HepG2 (cell line): ENCODE measurements at regions not wholly inside any gene's neighbourhood (a gene's known extent, or its start where the extent isn't known, plus 50 kb on each side); places are given as distances from the start of the nearest gene placed in this dataset.

Experiments used
- ATAC-seq: fragments of 200-7000 bp; cut with Tn5 transposase; 3 replicates; pipeline ENCODE4 v1.9.1; 2020; ENCODE audit warnings: mild to moderate bottlenecking, moderate library complexity
- BruUV-seq: library from RNA; stranded (reverse); fragments of 400-500 nt; replicated peaks from 2 replicates; lab custom pipeline; 2021; lab: Mats Ljungman, UMichigan
- CTCF ChIA-PET: fragments of 300-600 bp; formaldehyde crosslinking; extraction: SDS; loops from one replicate; lab custom pipeline; 2021; ENCODE audit warnings: low total read pairs, inconsistent platforms, low intra/inter-chr PET ratio; lab: Yijun Ruan, JAX
- POLR2A ChIA-PET: fragments of 350-600 bp; sonication (Branson Sonifier 250); formaldehyde crosslinking; loops from one replicate; lab custom pipeline; 2020; ENCODE audit warnings: antibody characterized with exemption, inconsistent platforms; lab: Yijun Ruan, JAX
- DNase-seq: peaks from one replicate; pipeline ENCODE4 v3.0.0-alpha.2; 2015; ENCODE audit warnings: low spot score
- FAIRE-seq: peaks from 3 replicates; lab custom pipeline; 2011; peaks lifted over from hg19 to GRCh38; lab: Jason Lieb, UNC
- H2AFZ ChIP-seq: one replicate; pipeline ENCODE4 v1.6.1; 2011; ENCODE audit warnings: low read length, inconsistent platforms
- H3K27ac ChIP-seq: fragments of 300-600 bp; 3 replicates; pipeline ENCODE4 v1.8.0; 2011; ENCODE audit warnings: mixed run types, mild to moderate bottlenecking, mixed read lengths, low read length, inconsistent platforms; ENCODE audit not compliant: insufficient read depth; ENCODE audit errors: extremely low read length
- H3K27me3 ChIP-seq, 2 experiments: fragments of 200-600 bp in 1 of 2; 2 replicates in 1 of 2; 3 replicates in 1 of 2; pipeline versions ENCODE4 v1.6.0 to v1.8.0; 2011; ENCODE audit warnings: low read length in 2 of 2, mild to moderate bottlenecking in 2 of 2, moderate library complexity in 2 of 2, inconsistent platforms in 1 of 2; ENCODE audit not compliant: insufficient read depth in 2 of 2, control insufficient read depth in 1 of 2
- H3K36me3 ChIP-seq, 2 experiments: fragments of 200-600 bp in 1 of 2; replicated peaks in 1 of 2; 2 replicates in 1 of 2; 3 replicates in 1 of 2; pipeline versions ENCODE4 v1.5.1 to v1.8.0; 2011; ENCODE audit warnings: low read length in 2 of 2, inconsistent platforms in 1 of 2; ENCODE audit not compliant: insufficient read depth in 2 of 2, control insufficient read depth in 1 of 2
- H3K4me1 ChIP-seq: 2 replicates; pipeline ENCODE4 v1.5.1; 2012; ENCODE audit warnings: low read length, inconsistent platforms; ENCODE audit not compliant: insufficient read depth
- H3K4me2 ChIP-seq: 2 replicates; pipeline ENCODE4 v1.6.0; 2011; ENCODE audit warnings: low read depth, low read length, inconsistent platforms
- H3K4me3 ChIP-seq, 3 experiments: fragments of 200-600 bp in 1 of 3; sonication (generic), shearing (Covaris generic) in 1 of 3; replicated peaks in 1 of 3; 2 replicates each; pipeline ENCODE4 v1.5.1; 2011 to 2016; ENCODE audit warnings: low read length in 3 of 3, inconsistent platforms in 2 of 3, low read depth in 2 of 3, mild to moderate bottlenecking in 2 of 3, control low read depth in 1 of 3, mixed read lengths in 1 of 3; ENCODE audit not compliant: insufficient read depth in 1 of 3
- H3K79me2 ChIP-seq: one replicate; pipeline ENCODE4 v1.6.1; 2011; ENCODE audit warnings: low read length, inconsistent platforms; ENCODE audit not compliant: insufficient read depth
- H3K9ac ChIP-seq: 2 replicates; pipeline ENCODE4 v1.6.0; 2011; ENCODE audit warnings: mild to moderate bottlenecking, low read depth, low read length, inconsistent platforms; ENCODE audit not compliant: insufficient read depth
- H3K9me3 ChIP-seq: 2 replicates; pipeline ENCODE4 v1.5.1; 2012; ENCODE audit warnings: mild to moderate bottlenecking, low read length
- H4K20me1 ChIP-seq: 2 replicates; pipeline ENCODE4 v1.6.0; 2011; ENCODE audit warnings: inconsistent platforms, mild to moderate bottlenecking, low read length, moderate library complexity; ENCODE audit not compliant: insufficient read depth
- BHLHE40 ChIP-seq: IDR thresholded peaks from 2 replicates; pipeline ENCODE4 v1.6.1; 2011; ENCODE audit warnings: low read length, improper control_type of control experiment
- DNMT3B ChIP-seq: conservative IDR thresholded peaks from 2 replicates; pipeline ENCODE4 v1.6.1; 2016; ENCODE audit warnings: missing biosample characterization, control low read depth
- FOSL2 ChIP-seq: sonication (generic); formaldehyde crosslinking; IDR thresholded peaks from 2 replicates; pipeline ENCODE4 v1.4.0; 2020; ENCODE audit warnings: missing genetic modification reagents
- FOXA3 ChIP-seq: IDR thresholded peaks from 2 replicates; pipeline ENCODE4 v1.6.1; 2016; ENCODE audit warnings: missing genetic modification reagents, missing compliant biosample characterization
- HNRNPK ChIP-seq: fragments of 200-400 bp; formaldehyde crosslinking; IDR thresholded peaks from 2 replicates; pipeline ENCODE4 v1.6.1; 2018; ENCODE audit warnings: low read length, low read depth, moderate library complexity, mild to moderate bottlenecking; ENCODE audit not compliant: poor library complexity, severe bottlenecking
- SIN3A ChIP-seq: IDR thresholded peaks from 2 replicates; pipeline ENCODE4 v1.6.1; 2011; ENCODE audit warnings: low read depth, mild to moderate bottlenecking, control low read depth, low read length, borderline replicate concordance
- TAF1 ChIP-seq: sonication (generic); formaldehyde crosslinking; IDR thresholded peaks from 2 replicates; pipeline ENCODE4 v1.4.0; 2020; ENCODE audit warnings: missing genetic modification reagents
- TBX2 ChIP-seq: sonication (generic); formaldehyde crosslinking; IDR thresholded peaks from 2 replicates; pipeline ENCODE4 v1.5.0; 2020; ENCODE audit warnings: missing genetic modification reagents, mild to moderate bottlenecking, borderline replicate concordance
- THAP9 ChIP-seq: sonication (generic); formaldehyde crosslinking; IDR thresholded peaks from 2 replicates; pipeline ENCODE4; 2020; ENCODE audit warnings: missing genetic modification reagents, mild to moderate bottlenecking, borderline replicate concordance
- ZNF256 ChIP-seq: sonication (generic); formaldehyde crosslinking; conservative IDR thresholded peaks from 2 replicates; pipeline ENCODE4 v1.4.0; 2020; ENCODE audit warnings: missing genetic modification reagents
- ZNF367 ChIP-seq: sonication (generic); formaldehyde crosslinking; IDR thresholded peaks from 2 replicates; pipeline ENCODE4 v1.4.0; 2020; ENCODE audit warnings: missing genetic modification reagents, borderline replicate concordance
- ZNF484 ChIP-seq: sonication (generic); formaldehyde crosslinking; IDR thresholded peaks from 2 replicates; pipeline ENCODE4 v1.5.1; 2020; ENCODE audit warnings: mild to moderate bottlenecking, low read depth, missing genetic modification reagents, borderline replicate concordance
- ZNF496 ChIP-seq: sonication (generic); formaldehyde crosslinking; IDR thresholded peaks from 2 replicates; pipeline ENCODE4 v1.8.1; 2023; ENCODE audit warnings: mild to moderate bottlenecking, moderate library complexity, missing genetic modification reagents; ENCODE audit not compliant: insufficient replicate concordance
- ZNF766 ChIP-seq: sonication (generic); formaldehyde crosslinking; IDR thresholded peaks from 2 replicates; pipeline ENCODE4 v1.5.0; 2020; ENCODE audit warnings: missing genetic modification reagents, borderline replicate concordance
- WGBS: methylation state at CpG from one replicate; pipeline ENCODE4 v1.1.6; 2017; ENCODE audit warnings: low lambda C conversion rate; 5-methylcytosine and 5-hydroxymethylcytosine counted together
- in situ Hi-C: cut with HindIII; loops from 2 replicates; pipeline ENCODE4 v1.10.0; 2017; ENCODE audit warnings: low pct_unique_long_range_greater_than_20kb; ENCODE audit not compliant: extremely low pct_ligation_motif_present
- intact Hi-C: fragments of 100-400 bp; cut with micrococcal nuclease; formaldehyde crosslinking; loops from one replicate; pipeline ENCODE4 v1.10.0; 2022; ENCODE audit not compliant: unreplicated experiment
- TF ChIP-seq, protein P1 (sequence below): sonication (generic); formaldehyde crosslinking; IDR thresholded peaks from 2 replicates; pipeline ENCODE4 v1.5.1; 2020; ENCODE audit warnings: missing genetic modification reagents, mild to moderate bottlenecking, borderline replicate concordance
- TF ChIP-seq, protein P2 (sequence below): sonication (generic); formaldehyde crosslinking; IDR thresholded peaks from 2 replicates; pipeline ENCODE4 v1.9.0; 2021; ENCODE audit warnings: missing genetic modification reagents, borderline replicate concordance
- TF ChIP-seq, protein P3 (sequence below): sonication (generic); formaldehyde crosslinking; IDR thresholded peaks from 2 replicates; pipeline ENCODE4 v1.4.0; 2020; ENCODE audit warnings: mild to moderate bottlenecking, missing genetic modification reagents

- peaks cover 0 to 11% of the 10 kb centered on the region in 2 experiments; a peak in 4 of 5 replicates for H3K27me3 ChIP-seq
- CTCF ChIA-PET = no interaction called here
- TF ChIP-seq THAP9 (CRISPR knock-in tag) (no peak), FOSL2 (CRISPR knock-in tag) (no peak), ZNF766 (CRISPR knock-in tag) (no peak), HNRNPK (no peak), TAF1 (CRISPR knock-in tag) (no peak), ZNF496 (CRISPR knock-in tag) (no peak), TBX2 (no peak), ZNF256 (no peak), ZNF367 (CRISPR knock-in tag) (no peak), DNMT3B (CRISPR knock-in tag) (no peak), BHLHE40 (no peak), FOXA3 (CRISPR knock-in tag) (no peak), ZNF484 (CRISPR knock-in tag) (no peak), SIN3A (no peak)
- TF ChIP-seq, protein P1, sequence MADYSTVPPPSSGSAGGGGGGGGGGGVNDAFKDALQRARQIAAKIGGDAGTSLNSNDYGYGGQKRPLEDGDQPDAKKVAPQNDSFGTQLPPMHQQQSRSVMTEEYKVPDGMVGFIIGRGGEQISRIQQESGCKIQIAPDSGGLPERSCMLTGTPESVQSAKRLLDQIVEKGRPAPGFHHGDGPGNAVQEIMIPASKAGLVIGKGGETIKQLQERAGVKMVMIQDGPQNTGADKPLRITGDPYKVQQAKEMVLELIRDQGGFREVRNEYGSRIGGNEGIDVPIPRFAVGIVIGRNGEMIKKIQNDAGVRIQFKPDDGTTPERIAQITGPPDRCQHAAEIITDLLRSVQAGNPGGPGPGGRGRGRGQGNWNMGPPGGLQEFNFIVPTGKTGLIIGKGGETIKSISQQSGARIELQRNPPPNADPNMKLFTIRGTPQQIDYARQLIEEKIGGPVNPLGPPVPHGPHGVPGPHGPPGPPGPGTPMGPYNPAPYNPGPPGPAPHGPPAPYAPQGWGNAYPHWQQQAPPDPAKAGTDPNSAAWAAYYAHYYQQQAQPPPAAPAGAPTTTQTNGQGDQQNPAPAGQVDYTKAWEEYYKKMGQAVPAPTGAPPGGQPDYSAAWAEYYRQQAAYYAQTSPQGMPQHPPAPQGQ (CRISPR knock-in tag) = no peak
- TF ChIP-seq, protein P2, sequence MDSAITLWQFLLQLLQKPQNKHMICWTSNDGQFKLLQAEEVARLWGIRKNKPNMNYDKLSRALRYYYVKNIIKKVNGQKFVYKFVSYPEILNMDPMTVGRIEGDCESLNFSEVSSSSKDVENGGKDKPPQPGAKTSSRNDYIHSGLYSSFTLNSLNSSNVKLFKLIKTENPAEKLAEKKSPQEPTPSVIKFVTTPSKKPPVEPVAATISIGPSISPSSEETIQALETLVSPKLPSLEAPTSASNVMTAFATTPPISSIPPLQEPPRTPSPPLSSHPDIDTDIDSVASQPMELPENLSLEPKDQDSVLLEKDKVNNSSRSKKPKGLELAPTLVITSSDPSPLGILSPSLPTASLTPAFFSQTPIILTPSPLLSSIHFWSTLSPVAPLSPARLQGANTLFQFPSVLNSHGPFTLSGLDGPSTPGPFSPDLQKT (CRISPR knock-in tag) = no peak
- TF ChIP-seq, protein P3, sequence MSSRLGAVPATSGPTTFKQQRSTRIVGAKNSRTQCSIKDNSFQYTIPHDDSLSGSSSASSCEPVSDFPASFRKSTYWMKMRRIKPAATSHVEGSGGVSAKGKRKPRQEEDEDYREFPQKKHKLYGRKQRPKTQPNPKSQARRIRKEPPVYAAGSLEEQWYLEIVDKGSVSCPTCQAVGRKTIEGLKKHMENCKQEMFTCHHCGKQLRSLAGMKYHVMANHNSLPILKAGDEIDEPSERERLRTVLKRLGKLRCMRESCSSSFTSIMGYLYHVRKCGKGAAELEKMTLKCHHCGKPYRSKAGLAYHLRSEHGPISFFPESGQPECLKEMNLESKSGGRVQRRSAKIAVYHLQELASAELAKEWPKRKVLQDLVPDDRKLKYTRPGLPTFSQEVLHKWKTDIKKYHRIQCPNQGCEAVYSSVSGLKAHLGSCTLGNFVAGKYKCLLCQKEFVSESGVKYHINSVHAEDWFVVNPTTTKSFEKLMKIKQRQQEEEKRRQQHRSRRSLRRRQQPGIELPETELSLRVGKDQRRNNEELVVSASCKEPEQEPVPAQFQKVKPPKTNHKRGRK (CRISPR knock-in tag) = no peak
- no peak overlapping the region for H2AFZ ChIP-seq
- DNase-seq (no peak), ATAC-seq (no peak), FAIRE-seq (no peak)
- H3K9ac ChIP-seq = no peak overlapping the region
- WGBS = 3% methylated on average over 11 of the region's 11 CpGs
- in situ Hi-C loops = no loop called here
- no peaks in the 10 kb centered on the region for H3K4me1 ChIP-seq
- POLR2A ChIA-PET = no interaction called here
- no peaks in the 10 kb centered on the region for H3K9me3 ChIP-seq
- H4K20me1 ChIP-seq = no peaks in the 10 kb centered on the region
- intact Hi-C loops = no loop called here
- H3K79me2 ChIP-seq = no peaks in the 10 kb centered on the region
- no peaks in the 10 kb centered on the region for H3K36me3 ChIP-seq
- H3K4me2 ChIP-seq = no peak overlapping the region
- BruUV-seq = no TSS peak
- H3K27ac ChIP-seq = no peak overlapping the region
- no peak overlapping the region for H3K4me3 ChIP-seq
Measured at GRCh38 chr3:44080474-44081072, 161.1 kb upstream of the TOPAZ1 start.
